HUES6 (cell line): ENCODE measurements at regions not wholly inside any gene's neighbourhood (a gene's known extent, or its start where the extent isn't known, plus 50 kb on each side); places are given as distances from the start of the nearest gene placed in this dataset.

Experiments used
- H3K27ac ChIP-seq: 2 replicates; pipeline ENCODE4 v1.7.0; 2013; ENCODE audit warnings: low read depth, mild to moderate bottlenecking, low read length, inconsistent platforms
- H3K27me3 ChIP-seq: 2 replicates; pipeline ENCODE4 v1.6.1; 2013; ENCODE audit warnings: low read length; ENCODE audit not compliant: control insufficient read depth, insufficient read depth
- H3K36me3 ChIP-seq: 2 replicates; pipeline ENCODE4 v1.6.1; 2013; ENCODE audit warnings: low read length; ENCODE audit not compliant: control insufficient read depth, insufficient read depth
- H3K4me1 ChIP-seq: 2 replicates; pipeline ENCODE4 v1.6.1; 2013; ENCODE audit warnings: low read length; ENCODE audit not compliant: control insufficient read depth, insufficient read depth
- H3K4me3 ChIP-seq: 2 replicates; pipeline ENCODE4 v1.5.1; 2013; ENCODE audit warnings: low read depth, low read length
- H3K9ac ChIP-seq: one replicate; pipeline ENCODE4 v1.6.1; 2013; ENCODE audit warnings: mild to moderate bottlenecking, low read length
- H3K9me3 ChIP-seq: 2 replicates; pipeline ENCODE4 v1.6.1; 2013; ENCODE audit warnings: low read depth, low read length; ENCODE audit not compliant: control insufficient read depth, insufficient read depth

DNA sequence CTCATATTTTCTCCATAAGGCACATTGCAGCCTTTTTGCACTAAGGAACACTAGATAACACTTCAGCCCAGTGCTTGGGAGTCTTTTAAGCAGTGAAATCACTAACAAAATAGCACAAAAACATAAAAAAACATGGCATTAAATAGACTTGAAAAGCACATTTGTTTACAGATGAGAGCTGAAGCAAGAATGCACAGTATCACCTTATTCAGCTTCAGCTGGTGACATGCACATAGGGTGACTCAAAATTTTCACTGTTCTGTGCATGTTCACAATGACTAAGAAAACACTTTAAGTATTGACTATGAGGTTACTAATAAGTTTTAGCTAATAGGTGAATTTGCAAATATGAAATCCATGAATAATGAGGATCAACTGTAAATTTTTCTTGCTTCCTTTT, 293.9 kb upstream of the TARS1 start:
- Histone ChIP-seq H3K27ac (no peak overlapping the region), H3K9ac (no peak overlapping the region)

DNA sequence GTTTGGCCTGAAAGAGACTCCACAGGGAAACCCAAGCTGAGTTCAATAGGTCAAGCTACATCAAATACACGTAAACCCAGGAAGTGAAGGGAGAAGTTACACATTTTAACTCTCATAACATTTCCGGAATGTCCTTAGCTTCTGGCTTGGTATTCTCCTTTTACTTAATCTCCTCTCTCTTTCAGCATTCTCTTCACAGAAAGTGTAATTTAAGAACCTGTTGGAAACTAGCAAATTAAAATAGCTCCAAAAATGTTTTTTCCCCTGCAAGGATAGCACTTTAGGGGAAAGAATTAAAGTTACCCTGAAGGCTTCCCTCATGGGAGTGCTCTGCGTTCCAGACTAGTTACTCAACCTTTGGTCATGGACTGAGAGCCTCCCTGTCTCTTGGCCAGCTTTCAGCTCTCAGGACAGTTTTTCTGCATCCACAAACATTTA, 292.7 kb upstream of the TARS1 start:
- no peaks in the 10 kb centered on the region for H3K27me3 ChIP-seq
- H3K36me3 ChIP-seq, result no peaks in the 10 kb centered on the region
- H3K27ac ChIP-seq, result no peak overlapping the region
- no peak overlapping the region for H3K4me3 ChIP-seq
- no peaks in the 10 kb centered on the region for H3K9me3 ChIP-seq
- no peaks in the 10 kb centered on the region for H3K4me1 ChIP-seq
- H3K9ac ChIP-seq, result no peak overlapping the region

More for the DNA sequence above, 293.9 kb upstream of the TARS1 start:
- Histone ChIP-seq H3K9me3 (no peaks in the 10 kb centered on the region), H3K36me3 (no peaks in the 10 kb centered on the region), H3K4me3 (no peak overlapping the region), H3K27me3 (no peaks in the 10 kb centered on the region), H3K4me1 (no peaks in the 10 kb centered on the region)

DNA sequence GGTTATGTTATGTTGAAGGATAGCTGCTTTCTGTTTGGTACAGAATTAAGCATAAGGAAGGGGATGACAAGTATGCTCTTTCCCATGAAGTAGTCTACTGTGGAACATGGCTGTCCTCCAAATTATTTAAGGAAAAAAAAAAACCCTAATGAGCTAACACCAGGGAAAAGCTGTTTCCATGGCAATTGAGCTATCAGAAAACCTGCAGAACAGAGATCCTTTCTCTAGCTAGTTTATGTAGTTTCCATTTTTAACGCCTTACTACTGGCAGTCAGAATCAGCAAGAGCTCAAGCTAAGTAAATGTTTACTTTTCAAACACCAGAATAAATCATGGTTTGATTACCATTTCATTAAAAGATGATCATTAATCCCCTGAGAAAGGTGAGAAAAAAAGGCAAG, 287.4 kb upstream of the TARS1 start:
- H3K4me3 ChIP-seq, result no peak overlapping the region
- H3K27ac ChIP-seq, result no peak overlapping the region
- H3K9ac ChIP-seq, result no peak overlapping the region
- no peaks in the 10 kb centered on the region for H3K4me1 ChIP-seq
- H3K36me3 ChIP-seq, result no peaks in the 10 kb centered on the region
- H3K9me3 ChIP-seq, result no peaks in the 10 kb centered on the region
- no peaks in the 10 kb centered on the region for H3K27me3 ChIP-seq

DNA sequence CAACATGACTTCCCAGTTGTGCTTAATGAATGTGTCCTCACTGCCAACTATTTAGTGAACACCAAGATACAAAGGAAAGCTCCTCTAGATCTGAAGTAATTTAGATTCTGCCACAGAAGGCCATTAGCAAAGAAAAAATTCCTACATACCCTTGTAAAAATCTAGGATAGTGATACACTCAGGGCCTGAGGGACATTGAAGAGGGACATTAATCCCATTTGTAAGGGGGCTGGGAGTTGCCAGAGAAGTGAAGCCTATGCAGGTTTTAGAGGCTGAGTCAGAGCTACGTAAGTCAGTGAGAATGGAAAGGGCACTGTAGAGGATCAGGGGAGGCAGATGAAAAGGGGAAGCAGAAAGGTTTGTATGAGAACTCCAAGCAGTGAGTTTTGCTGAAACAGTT, 286.9 kb upstream of the TARS1 start:
- no peaks in the 10 kb centered on the region for H3K27me3 ChIP-seq
- H3K4me1 ChIP-seq, result no peaks in the 10 kb centered on the region
- H3K9me3 ChIP-seq, result no peaks in the 10 kb centered on the region
- H3K9ac ChIP-seq, result no peak overlapping the region
- H3K4me3 ChIP-seq, result no peak overlapping the region
- H3K27ac ChIP-seq, result no peak overlapping the region
- H3K36me3 ChIP-seq, result no peaks in the 10 kb centered on the region

DNA sequence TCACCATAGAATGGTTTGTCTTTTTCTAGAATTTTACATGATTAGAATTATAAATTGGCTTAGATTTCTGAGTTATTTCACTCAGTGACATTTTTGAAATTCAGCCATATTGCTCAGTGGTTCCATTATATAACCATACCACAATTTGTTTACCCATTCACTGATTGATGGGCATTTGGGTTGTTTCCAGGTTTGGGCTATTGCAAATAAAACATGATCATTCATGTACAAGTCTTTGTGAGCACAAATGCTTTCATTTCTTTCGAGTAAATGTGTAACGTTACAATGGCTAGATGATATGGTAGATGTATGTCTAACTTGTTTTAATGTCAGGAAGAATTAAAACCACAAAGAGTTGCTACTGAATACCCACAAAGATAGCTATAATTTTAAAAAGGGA, 279.9 kb upstream of the TARS1 start:
- Histone ChIP-seq H3K27ac (no peak overlapping the region), H3K4me1 (no peaks in the 10 kb centered on the region), H3K36me3 (no peaks in the 10 kb centered on the region)

DNA sequence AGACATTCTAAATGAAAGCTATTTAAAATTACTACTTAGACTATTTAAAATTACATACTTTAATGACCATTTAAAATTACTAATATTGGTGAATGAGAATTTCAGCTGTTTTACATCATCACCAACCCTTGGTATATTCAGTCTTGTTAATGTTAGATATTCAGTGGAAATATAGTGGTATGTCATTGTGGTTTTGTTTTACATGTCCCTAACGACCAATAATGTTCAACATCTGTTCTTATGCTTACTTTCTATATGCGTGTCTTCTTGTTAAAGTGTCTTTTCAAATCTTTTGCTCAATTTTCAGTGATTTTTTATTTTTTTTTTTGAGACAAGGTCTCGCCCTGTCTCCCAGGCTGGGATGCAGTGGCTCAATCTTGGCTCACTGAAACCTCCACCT, 279.3 kb upstream of the TARS1 start:
- Histone ChIP-seq H3K27ac (no peak overlapping the region), H3K27me3 (no peaks in the 10 kb centered on the region), H3K9me3 (no peaks in the 10 kb centered on the region), H3K36me3 (no peaks in the 10 kb centered on the region), H3K9ac (no peak overlapping the region), H3K4me3 (no peak overlapping the region), H3K4me1 (no peaks in the 10 kb centered on the region)

More for the DNA sequence above, 279.9 kb upstream of the TARS1 start:
- no peaks in the 10 kb centered on the region for H3K27me3 ChIP-seq
- no peak overlapping the region for H3K9ac ChIP-seq
- no peaks in the 10 kb centered on the region for H3K9me3 ChIP-seq
- H3K4me3 ChIP-seq, result no peak overlapping the region

DNA sequence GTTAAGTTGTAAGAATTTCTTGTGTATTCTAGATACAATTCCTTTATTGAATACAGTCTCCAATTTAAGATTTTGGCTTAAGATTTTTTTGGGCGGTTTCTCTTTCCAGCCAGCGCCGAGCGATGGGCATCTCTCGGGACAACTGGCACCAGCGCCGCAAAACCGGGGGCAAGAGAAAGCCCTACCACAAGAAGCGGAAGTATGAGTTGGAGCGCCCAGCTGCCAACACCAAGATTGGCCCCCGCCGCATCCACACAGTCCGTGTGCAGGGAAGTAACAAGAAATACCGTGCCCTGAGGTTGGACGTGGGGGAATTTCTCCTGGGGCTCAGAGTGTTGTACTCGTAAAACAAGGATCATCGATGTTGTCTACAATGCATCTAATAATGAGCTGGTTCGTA, 278.7 kb upstream of the TARS1 start:
- Histone ChIP-seq H3K27ac (no peak overlapping the region), H3K9me3 (no peaks in the 10 kb centered on the region), H3K36me3 (no peaks in the 10 kb centered on the region), H3K9ac (no peak overlapping the region), H3K4me1 (no peaks in the 10 kb centered on the region), H3K4me3 (no peak overlapping the region), H3K27me3 (no peaks in the 10 kb centered on the region)

DNA sequence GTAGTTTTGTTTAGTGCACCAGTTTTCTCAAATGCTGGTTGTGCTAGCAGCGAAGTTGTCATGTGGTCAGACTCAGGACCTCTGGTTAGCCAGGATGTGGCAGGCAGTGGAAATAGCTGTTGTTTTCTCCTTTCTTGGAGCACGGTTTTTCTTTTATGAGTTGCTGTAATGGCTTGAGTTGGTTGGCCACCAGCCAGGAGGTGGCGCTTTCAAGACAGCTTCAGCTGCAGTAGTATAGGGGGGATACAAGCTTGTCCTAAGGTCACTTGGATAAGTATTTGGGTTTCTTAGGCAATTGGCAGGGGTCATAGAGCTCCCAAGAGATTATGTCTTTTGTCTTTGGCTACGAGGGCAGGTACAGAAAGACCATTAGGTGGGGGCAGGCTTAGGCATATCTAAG, 274.2 kb upstream of the TARS1 start:
- Histone ChIP-seq H3K27me3 (no peaks in the 10 kb centered on the region), H3K27ac (no peak overlapping the region), H3K4me1 (no peaks in the 10 kb centered on the region), H3K9me3 (peaks cover 19% of the 10 kb centered on the region), H3K4me3 (no peak overlapping the region), H3K9ac (no peak overlapping the region), H3K36me3 (no peaks in the 10 kb centered on the region)

DNA sequence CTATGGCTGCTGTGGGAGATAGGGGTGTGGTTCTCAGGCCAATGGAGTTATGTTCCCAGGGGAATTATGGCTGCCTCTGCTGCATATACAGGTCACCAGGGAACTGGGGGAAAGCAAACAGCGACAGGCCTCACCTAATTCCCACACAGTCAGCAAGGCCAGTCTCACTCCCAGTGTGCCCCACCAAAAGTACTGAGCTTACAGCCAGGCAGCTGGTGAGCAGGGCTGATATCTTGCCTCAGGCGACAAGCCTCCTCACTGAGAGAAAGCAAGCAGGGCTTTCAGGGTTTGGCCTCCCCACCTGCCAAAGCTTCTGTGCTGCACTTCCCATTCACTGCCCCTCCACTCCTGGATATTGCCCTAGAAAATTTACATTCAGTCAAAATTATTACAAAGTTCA, 273.8 kb upstream of the TARS1 start:
- Histone ChIP-seq H3K9ac (no peak overlapping the region), H3K27ac (no peak overlapping the region), H3K4me3 (no peak overlapping the region), H3K9me3 (peaks cover 19% of the 10 kb centered on the region), H3K4me1 (no peaks in the 10 kb centered on the region), H3K27me3 (no peaks in the 10 kb centered on the region), H3K36me3 (no peaks in the 10 kb centered on the region)

DNA sequence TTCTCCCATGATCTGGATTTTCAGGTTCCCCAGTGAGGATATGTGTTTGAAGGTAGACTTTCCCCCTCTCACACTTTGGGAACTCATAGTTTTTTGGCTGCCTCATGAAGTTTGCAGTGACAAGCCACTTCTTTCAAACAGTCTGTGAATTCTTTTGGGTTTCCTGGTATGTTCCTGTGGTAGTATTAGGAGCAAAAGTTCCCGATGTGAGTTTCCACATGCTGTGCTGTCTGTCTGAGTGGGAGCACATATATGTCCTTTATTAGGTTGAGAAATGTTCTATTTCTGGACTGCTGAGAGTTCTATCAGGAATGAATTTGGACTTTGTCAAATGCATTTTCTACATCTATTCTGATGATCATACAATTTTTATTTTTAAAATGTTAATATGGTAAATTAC, 273.2 kb upstream of the TARS1 start:
- Histone ChIP-seq H3K4me1 (no peaks in the 10 kb centered on the region), H3K9ac (no peak overlapping the region), H3K27ac (no peak overlapping the region), H3K9me3 (peaks cover 19% of the 10 kb centered on the region), H3K27me3 (no peaks in the 10 kb centered on the region), H3K36me3 (no peaks in the 10 kb centered on the region), H3K4me3 (no peak overlapping the region)

DNA sequence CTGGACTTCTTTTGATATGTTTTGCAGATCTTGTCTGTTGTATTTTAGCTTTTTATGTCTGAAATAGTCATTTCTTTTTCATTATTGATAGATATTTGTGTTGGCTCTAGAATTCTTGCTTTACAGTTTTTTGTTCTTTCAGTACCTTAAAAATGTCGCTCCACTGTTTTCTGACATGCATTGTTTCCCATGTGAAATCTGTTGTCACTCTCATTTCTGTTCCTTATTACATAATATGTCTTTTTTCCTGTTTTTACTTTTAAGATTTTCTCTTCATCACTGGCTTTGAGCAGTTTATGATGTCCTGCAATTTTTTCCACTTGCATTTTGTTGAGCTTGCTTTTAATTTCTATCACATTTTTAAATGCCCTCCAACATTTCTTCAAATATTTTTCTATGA, 270.4 kb upstream of the TARS1 start:
- Histone ChIP-seq H3K4me1 (no peaks in the 10 kb centered on the region), H3K9me3 (peaks cover 19% of the 10 kb centered on the region), H3K9ac (no peak overlapping the region), H3K27me3 (no peaks in the 10 kb centered on the region), H3K36me3 (no peaks in the 10 kb centered on the region), H3K27ac (no peak overlapping the region), H3K4me3 (no peak overlapping the region)

DNA sequence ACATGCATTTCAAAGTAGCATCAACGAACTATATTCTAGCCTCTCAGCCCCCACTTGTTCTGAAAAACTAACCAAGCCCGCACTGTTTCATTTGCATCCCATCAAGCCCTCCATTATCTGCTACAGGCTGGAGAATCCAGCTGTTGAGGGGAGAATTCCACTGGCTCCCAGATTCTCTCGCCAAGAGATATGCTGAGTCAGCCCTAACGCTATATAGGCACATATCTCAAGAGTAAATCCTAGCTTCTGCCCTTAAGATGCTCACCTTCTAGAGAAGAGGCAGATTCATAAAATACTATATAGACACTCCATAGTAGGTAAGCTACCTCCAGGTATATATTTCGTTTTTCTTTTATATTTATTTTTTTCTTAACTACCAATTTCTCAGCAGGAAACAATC, 266.4 kb upstream of the TARS1 start:
- no peak overlapping the region for H3K9ac ChIP-seq
- H3K36me3 ChIP-seq, result no peaks in the 10 kb centered on the region
- H3K27me3 ChIP-seq, result no peaks in the 10 kb centered on the region
- peaks cover 16% of the 10 kb centered on the region for H3K9me3 ChIP-seq
- no peak overlapping the region for H3K27ac ChIP-seq
- no peaks in the 10 kb centered on the region for H3K4me1 ChIP-seq
- H3K4me3 ChIP-seq, result no peak overlapping the region
